ENCODE measurements at regions not wholly inside any gene's neighbourhood (a gene's known extent, or its start where the extent isn't known, plus 50 kb on each side); places are given as distances from the start of the nearest gene placed in this dataset.
A peak's percentile ranks its signal among the peaks of the same experiment; 100 is the strongest.

DNA sequence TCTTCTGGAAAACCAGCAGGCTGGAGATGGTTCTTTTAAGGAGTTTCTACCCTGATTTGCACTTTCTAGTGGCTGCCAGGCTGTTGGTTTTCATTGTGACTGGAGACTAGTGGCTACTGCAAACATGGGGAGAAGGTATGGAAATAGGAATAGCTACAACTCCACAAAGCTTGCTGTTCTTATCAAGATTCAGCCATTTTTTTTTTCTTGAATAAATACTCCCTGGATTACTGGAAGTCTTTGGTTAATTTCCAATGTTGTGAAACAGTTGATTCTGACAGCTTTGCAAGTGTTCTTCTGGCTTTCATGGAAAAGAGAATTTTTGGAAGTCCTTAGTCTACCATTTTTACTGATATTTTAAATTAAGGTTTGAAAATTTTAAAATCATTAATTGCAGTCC, 277.7 kb downstream of the HS3ST3A1 start:
- TF ChIP-seq, protein P1, sequence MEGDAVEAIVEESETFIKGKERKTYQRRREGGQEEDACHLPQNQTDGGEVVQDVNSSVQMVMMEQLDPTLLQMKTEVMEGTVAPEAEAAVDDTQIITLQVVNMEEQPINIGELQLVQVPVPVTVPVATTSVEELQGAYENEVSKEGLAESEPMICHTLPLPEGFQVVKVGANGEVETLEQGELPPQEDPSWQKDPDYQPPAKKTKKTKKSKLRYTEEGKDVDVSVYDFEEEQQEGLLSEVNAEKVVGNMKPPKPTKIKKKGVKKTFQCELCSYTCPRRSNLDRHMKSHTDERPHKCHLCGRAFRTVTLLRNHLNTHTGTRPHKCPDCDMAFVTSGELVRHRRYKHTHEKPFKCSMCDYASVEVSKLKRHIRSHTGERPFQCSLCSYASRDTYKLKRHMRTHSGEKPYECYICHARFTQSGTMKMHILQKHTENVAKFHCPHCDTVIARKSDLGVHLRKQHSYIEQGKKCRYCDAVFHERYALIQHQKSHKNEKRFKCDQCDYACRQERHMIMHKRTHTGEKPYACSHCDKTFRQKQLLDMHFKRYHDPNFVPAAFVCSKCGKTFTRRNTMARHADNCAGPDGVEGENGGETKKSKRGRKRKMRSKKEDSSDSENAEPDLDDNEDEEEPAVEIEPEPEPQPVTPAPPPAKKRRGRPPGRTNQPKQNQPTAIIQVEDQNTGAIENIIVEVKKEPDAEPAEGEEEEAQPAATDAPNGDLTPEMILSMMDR (IDR thresholded peaks at IDR 0.05; ENCODE audit: insufficient read depth, low read depth, low read length), result no peak
- no peak overlapping the region for H3K4me3 ChIP-seq (ENCODE audit: low read depth, low read length)
- DNase-seq (ENCODE audit: low read depth), result peak; percentile 64

DNA sequence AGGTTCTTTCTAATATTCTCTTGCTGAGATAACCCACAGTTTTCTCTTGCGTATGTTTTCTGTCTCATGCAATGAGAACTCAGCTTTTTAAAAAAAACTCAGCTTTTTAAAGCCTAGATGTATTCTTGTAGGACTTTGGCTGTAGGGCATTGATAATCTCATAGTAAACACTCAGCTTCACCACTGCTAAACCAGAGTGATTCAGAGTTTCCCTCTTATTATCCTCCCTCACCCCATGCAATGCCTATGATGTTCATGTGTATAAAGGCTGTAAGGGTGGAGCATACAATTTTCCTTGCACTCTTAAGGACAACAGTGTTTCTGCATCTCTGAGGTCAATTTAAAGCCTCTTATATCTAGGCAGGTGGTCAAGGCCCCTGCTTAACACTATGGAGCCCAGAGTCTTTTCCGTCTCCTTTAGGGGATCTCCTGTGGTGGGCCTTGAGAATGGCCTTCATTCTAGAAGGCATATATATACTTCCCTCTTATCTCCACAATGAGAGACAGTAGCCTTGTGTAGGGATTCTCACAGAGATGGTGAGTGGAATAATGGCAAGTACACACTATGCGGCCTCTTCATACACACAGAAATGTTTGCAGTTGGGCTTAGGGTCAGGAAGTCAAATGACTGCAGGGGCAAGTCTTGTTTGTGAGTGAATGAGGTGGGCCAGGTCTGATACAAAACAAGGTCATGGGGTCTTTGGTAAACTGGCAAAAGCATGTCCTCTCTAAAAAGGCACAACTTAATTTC, 279.6 kb downstream of the HS3ST3A1 start:
- TF ChIP-seq, protein P1 (IDR thresholded peaks at IDR 0.05; ENCODE audit: insufficient read depth, low read depth, low read length), result no peak
- H3K4me3 ChIP-seq (ENCODE audit: low read depth, low read length), result no peak overlapping the region
- DNase-seq (ENCODE audit: low read depth), result no peak

DNA sequence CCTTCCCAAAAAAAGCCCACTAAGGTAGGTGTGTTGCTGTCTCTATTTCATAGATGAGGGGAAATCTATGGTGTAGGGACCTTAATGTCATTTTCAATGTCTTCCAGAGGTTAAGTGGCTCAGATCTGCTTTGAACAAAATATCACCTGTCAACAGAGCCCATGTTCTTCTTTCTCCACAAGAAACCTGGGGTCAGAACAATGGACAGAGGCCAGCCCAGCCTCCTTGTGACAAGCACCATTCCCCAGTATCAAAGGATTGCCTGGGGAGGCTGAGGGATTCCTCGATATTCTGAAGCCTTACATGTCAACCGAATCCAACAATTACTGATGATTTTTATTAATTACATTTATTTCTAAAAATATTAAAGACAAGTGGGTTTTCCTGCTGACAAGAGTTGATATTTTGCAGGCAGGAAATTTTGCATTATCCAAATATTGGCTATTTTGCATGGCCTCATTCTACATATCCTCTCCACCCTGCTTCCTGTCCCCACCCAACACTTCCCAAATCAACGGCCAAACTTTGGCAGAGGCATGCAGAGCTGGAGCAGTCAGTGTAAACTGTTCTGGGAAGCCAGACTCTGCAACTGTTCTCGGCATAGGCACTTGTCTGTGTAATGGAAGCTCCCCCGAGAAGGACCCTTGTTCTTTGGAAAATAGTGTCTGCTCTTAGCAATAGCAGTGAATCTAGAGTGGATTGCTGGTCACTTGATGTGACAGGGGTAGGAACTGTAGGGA, 281.5 kb downstream of the HS3ST3A1 start:
- TF ChIP-seq, protein P1 (IDR thresholded peaks at IDR 0.05; ENCODE audit: insufficient read depth, low read depth, low read length), result no peak
- DNase-seq (ENCODE audit: low read depth), result no peak
- H3K4me3 ChIP-seq (ENCODE audit: low read depth, low read length), result no peak overlapping the region

DNA sequence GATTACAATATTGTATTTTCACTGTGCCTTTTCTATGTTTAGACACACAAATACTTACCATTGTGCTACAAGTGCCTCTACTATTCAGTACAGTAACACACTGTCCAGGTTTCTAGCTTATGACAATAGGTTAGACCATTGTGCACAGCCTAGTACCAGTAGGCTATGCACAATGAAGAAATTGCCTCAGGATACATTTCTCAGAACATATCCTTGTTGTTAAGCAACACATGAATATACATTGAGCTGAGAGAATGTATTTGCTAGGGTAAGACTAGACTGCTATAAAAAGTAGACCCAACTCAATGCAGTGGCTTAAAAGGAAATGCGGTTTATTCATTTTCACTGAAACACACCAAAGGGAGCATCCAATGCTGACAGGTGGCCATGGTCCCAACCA, 285.1 kb downstream of the HS3ST3A1 start:
- H3K4me3 ChIP-seq (ENCODE audit: low read depth, low read length), result no peak overlapping the region
- DNase-seq (ENCODE audit: low read depth), result no peak
- TF ChIP-seq, protein P1 (IDR thresholded peaks at IDR 0.05; ENCODE audit: insufficient read depth, low read depth, low read length), result no peak

DNA sequence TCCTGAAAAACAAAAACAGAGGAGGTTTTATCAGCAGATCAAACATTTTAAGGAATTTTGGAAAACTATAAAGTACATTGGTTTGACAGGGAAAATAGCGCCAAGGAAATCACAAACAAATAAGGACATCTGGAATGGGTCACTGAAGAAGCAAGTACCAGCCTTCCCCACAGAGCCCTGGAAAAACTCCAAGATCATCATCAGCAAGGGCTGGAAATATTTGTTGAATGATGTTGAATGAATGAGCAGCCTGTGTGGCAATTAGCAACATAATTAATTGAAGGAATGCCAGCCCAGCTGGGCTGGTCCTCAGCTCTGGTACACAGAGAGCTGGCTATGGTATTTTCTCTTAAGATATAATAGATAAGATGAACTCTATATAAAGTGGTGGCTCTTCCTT, 290.4 kb downstream of the HS3ST3A1 start:
- DNase-seq (ENCODE audit: low read depth), result peak; percentile 44
- no peak overlapping the region for H3K4me3 ChIP-seq (ENCODE audit: low read depth, low read length)
- TF ChIP-seq, protein P1 (IDR thresholded peaks at IDR 0.05; ENCODE audit: insufficient read depth, low read depth, low read length), result no peak

DNA sequence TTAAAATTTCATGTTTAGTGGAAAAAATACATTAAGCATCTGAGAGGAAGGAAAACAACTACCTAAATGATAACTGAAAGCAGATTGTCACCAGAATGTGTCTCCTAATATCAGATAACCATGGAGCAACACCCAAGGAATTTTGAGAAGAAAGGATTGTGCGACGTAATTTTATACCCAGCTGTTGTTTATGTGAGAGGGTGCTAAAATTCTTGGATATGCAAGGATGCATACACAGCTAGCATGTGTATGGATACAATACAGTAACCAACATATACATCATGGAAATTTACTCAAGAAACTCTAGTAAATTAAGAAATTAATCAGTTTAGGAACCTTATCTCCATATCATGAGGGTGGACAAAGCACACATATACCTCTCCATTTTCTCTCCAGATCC, 290.9 kb downstream of the HS3ST3A1 start:
- no peak for DNase-seq (ENCODE audit: low read depth)
- TF ChIP-seq, protein P1 (IDR thresholded peaks at IDR 0.05; ENCODE audit: insufficient read depth, low read depth, low read length), result no peak
- H3K4me3 ChIP-seq (ENCODE audit: low read depth, low read length), result no peak overlapping the region
